Non-pigmented ciliary epithelial cell (primary cell): ENCODE measurements at regions not wholly inside any gene's neighbourhood (a gene's known extent, or its start where the extent isn't known, plus 50 kb on each side); places are given as distances from the start of the nearest gene placed in this dataset.

Experiments
- DNase-seq: peaks from one replicate; pipeline ENCODE4 v3.0.0-alpha.2; 2010; ENCODE audit warnings: low read depth

GRCh38 chr22:18731075-18731666, 119.5 kb upstream of the RIMBP3 start:
- DNase-seq = no peak

- DNase-seq = peak; percentile 62
Measured at GRCh38 chr22:18730410-18730809, 118.7 kb upstream of the RIMBP3 start.
